Neural cell (in vitro differentiated cells): ENCODE measurements at regions not wholly inside any gene's neighbourhood (a gene's known extent, or its start where the extent isn't known, plus 50 kb on each side); places are given as distances from the start of the nearest gene placed in this dataset.

Experiments
- CTCF ChIP-seq: fragments of 450-650 bp; IDR thresholded peaks from 2 replicates; pipeline ENCODE4 v1.5.1; 2014; ENCODE audit warnings: antibody characterized with exemption, mild to moderate bottlenecking, moderate library complexity; ENCODE audit not compliant: poor library complexity, severe bottlenecking
- POLR2AphosphoS5 ChIP-seq: IDR thresholded peaks from 2 replicates; pipeline ENCODE4 v1.6.1; 2012

- TF ChIP-seq CTCF (no peak), POLR2AphosphoS5 (no peak)
Measured at GRCh38 chr5:160507221-160507721, 85.6 kb downstream of the PTTG1 start.
